BJ (cell line): ENCODE measurements at regions not wholly inside any gene's neighbourhood (a gene's known extent, or its start where the extent isn't known, plus 50 kb on each side); places are given as distances from the start of the nearest gene placed in this dataset.
A peak's percentile ranks its signal among the peaks of the same experiment; 100 is the strongest.

Experiments
- CTCF ChIA-PET: fragments of 350-600 bp; formaldehyde crosslinking; extraction: SDS; loops from one replicate; lab custom pipeline; 2021; ENCODE audit warnings: antibody characterized with exemption, inconsistent platforms; lab: Yijun Ruan, JAX
- POLR2A ChIA-PET: fragments of 300-600 bp; sonication (Branson Sonifier 250); formaldehyde crosslinking; extraction: SDS; loops from one replicate; lab custom pipeline; 2021; ENCODE audit warnings: antibody characterized with exemption; lab: Charles Lee
- DNase-seq: peaks from one replicate; pipeline ENCODE4 v3.0.0-alpha.2; 2011; ENCODE audit warnings: low read depth
- H3K27me3 ChIP-seq: 2 replicates; pipeline ENCODE4 v1.6.0; 2011; ENCODE audit warnings: low read length; ENCODE audit not compliant: control insufficient read depth, insufficient read depth
- H3K36me3 ChIP-seq: 2 replicates; pipeline ENCODE4 v1.5.1; 2011; ENCODE audit warnings: low read length; ENCODE audit not compliant: control insufficient read depth, insufficient read depth
- H3K4me3 ChIP-seq: 2 replicates; pipeline ENCODE4 v1.5.1; 2011; ENCODE audit warnings: low read depth, mild to moderate bottlenecking, control low read depth, low read length
- TF ChIP-seq, protein P1 (sequence below): IDR thresholded peaks from 2 replicates; pipeline ENCODE4 v1.5.1; 2011; ENCODE audit warnings: low read depth, mild to moderate bottlenecking, control low read depth, inconsistent platforms, low read length, moderate library complexity; ENCODE audit not compliant: insufficient read depth

DNA sequence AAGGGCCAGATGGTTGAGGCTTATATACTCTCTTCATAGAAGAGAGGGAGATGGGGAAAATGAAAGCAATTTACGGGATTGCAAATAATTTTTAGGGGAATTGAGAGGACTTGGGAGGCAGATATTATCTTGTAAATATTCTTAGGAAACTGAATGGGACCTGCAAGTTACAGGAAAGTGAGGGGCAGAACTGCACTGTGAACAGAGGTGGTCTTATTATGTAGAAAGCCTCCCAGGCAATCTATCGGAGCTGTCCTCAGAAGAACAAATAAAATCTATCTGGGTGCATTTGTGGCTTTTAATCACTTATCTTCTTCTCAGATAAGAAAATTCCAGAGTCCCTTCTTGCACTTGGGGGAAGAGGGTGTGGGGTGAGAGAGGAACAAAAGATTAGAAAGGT, 223.5 kb downstream of the RHOU start:
- TF ChIP-seq, protein P1, sequence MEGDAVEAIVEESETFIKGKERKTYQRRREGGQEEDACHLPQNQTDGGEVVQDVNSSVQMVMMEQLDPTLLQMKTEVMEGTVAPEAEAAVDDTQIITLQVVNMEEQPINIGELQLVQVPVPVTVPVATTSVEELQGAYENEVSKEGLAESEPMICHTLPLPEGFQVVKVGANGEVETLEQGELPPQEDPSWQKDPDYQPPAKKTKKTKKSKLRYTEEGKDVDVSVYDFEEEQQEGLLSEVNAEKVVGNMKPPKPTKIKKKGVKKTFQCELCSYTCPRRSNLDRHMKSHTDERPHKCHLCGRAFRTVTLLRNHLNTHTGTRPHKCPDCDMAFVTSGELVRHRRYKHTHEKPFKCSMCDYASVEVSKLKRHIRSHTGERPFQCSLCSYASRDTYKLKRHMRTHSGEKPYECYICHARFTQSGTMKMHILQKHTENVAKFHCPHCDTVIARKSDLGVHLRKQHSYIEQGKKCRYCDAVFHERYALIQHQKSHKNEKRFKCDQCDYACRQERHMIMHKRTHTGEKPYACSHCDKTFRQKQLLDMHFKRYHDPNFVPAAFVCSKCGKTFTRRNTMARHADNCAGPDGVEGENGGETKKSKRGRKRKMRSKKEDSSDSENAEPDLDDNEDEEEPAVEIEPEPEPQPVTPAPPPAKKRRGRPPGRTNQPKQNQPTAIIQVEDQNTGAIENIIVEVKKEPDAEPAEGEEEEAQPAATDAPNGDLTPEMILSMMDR, result no peak
- H3K4me3 ChIP-seq, result no peak overlapping the region
- DNase-seq, result no peak
- ChIA-PET POLR2A (no interaction called here), CTCF (no interaction called here)
- H3K36me3 ChIP-seq, result no peaks in the 10 kb centered on the region
- H3K27me3 ChIP-seq, result no peaks in the 10 kb centered on the region

GRCh38 chr1:228960705-228961104, 225.4 kb downstream of the RHOU start:
- Histone ChIP-seq H3K27me3 (no peaks in the 10 kb centered on the region), H3K4me3 (no peak overlapping the region), H3K36me3 (no peaks in the 10 kb centered on the region)
- TF ChIP-seq, protein P1, result no peak
- ChIA-PET POLR2A (no interaction called here), CTCF (no interaction called here)
- DNase-seq, result no peak

GRCh38 chr1:228961511-228961910, 226.2 kb downstream of the RHOU start:
- POLR2A ChIA-PET, result no interaction called here
- CTCF ChIA-PET, result no interaction called here
- no peak overlapping the region for H3K4me3 ChIP-seq

DNA sequence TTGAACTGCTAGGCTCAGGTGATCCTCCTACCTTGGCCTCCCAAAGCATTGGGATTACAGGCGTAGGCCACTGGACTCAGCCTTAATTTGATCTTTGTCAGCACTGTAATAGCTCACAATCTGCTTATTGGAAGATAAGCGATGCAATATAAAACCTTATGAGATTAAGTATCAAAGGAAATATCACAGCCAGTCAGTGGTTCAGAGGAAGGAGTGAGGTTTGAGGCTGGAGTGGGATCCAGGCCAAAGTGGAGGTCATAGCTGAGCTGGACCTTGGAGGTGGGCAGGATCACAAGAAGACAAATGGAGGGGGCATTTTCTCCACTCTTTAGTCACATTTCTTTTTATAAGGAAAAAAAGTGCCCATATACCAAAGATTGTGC, 228.5 kb downstream of the RHOU start:
- ChIA-PET CTCF (no interaction called here), POLR2A (no interaction called here)
- Histone ChIP-seq H3K27me3 (no peaks in the 10 kb centered on the region), H3K4me3 (no peak overlapping the region), H3K36me3 (no peaks in the 10 kb centered on the region)
- no peak for DNase-seq
- TF ChIP-seq, protein P1, result no peak

More at GRCh38 chr1:228961511-228961910, 226.2 kb downstream of the RHOU start:
- no peaks in the 10 kb centered on the region for H3K27me3 ChIP-seq
- DNase-seq, result no peak
- no peaks in the 10 kb centered on the region for H3K36me3 ChIP-seq
- TF ChIP-seq, protein P1, result no peak

- CTCF ChIA-PET, result no interaction called here
- no peaks in the 10 kb centered on the region for H3K36me3 ChIP-seq
- peak; percentile 64 for DNase-seq
- TF ChIP-seq, protein P1, result no peak
- POLR2A ChIA-PET, result no interaction called here
- H3K4me3 ChIP-seq, result no peak overlapping the region
- no peaks in the 10 kb centered on the region for H3K27me3 ChIP-seq
These were observed 229.2 kb downstream of the RHOU start for GRCh38 chr1:228964178-228965089.
